ENCODE measurements at regions not wholly inside any gene's neighbourhood (a gene's known extent, or its start where the extent isn't known, plus 50 kb on each side); places are given as distances from the start of the nearest gene placed in this dataset.

- 10% methylated on average over 9 of the region's 9 CpGs for WGBS (ENCODE audit: low lambda C conversion rate)
- Histone ChIP-seq H3K27ac (ENCODE audit: extremely low read length, insufficient read depth, low read length) (no peak overlapping the region), H3K4me3 (replicated peaks in 1 of 3; ENCODE audit: insufficient read depth in 1 of 3, low read depth in 2 of 3, low read length in 3 of 3) (no peak overlapping the region), H3K36me3 (replicated peaks in 1 of 2; ENCODE audit: control insufficient read depth in 1 of 2, insufficient read depth in 2 of 2, low read length in 2 of 2) (no peaks in the 10 kb centered on the region), H3K9me3 (ENCODE audit: low read length) (no peaks in the 10 kb centered on the region), H3K4me1 (ENCODE audit: insufficient read depth, low read length) (no peaks in the 10 kb centered on the region), H3K79me2 (ENCODE audit: insufficient read depth, low read length) (no peaks in the 10 kb centered on the region), H3K9ac (ENCODE audit: insufficient read depth, low read depth, low read length) (no peak overlapping the region), H4K20me1 (ENCODE audit: insufficient read depth, low read length) (no peaks in the 10 kb centered on the region), H3K4me2 (ENCODE audit: low read depth, low read length) (no peak overlapping the region), H3K27me3 (ENCODE audit: control insufficient read depth in 1 of 2, insufficient read depth in 2 of 2, low read length in 2 of 2) (no peaks in the 10 kb centered on the region; a peak in 1 of 5 replicates), H2AFZ (ENCODE audit: low read length) (no peak overlapping the region)
- TF ChIP-seq ZNF792 (CRISPR knock-in tag; IDR thresholded peaks at IDR 0.05): no peak
- TF ChIP-seq JARID2 (CRISPR knock-in tag; IDR thresholded peaks at IDR 0.05; ENCODE audit: insufficient replicate concordance): no peak
- no peak for TF ChIP-seq SALL1 (CRISPR knock-in tag; IDR thresholded peaks at IDR 0.05)
- no peak for TF ChIP-seq ZNF567 (CRISPR knock-in tag; IDR thresholded peaks at IDR 0.05; ENCODE audit: borderline replicate concordance)
- in situ Hi-C loops (cut with HindIII; ENCODE audit: extremely low pct_ligation_motif_present, low pct_unique_long_range_greater_than_20kb) (no loop called here), intact Hi-C loops (cut with micrococcal nuclease; ENCODE audit: unreplicated experiment) (no loop called here)
- POLR2A ChIA-PET: no interaction called here
- no TSS peak for BruUV-seq (replicated peaks)
- FAIRE-seq (no peak), DNase-seq (ENCODE audit: low spot score) (no peak), ATAC-seq (no peak)
- CTCF ChIA-PET (ENCODE audit: low intra/inter-chr PET ratio, low total read pairs): no interaction called here
Observed at GRCh38 chr13:52975161-52975560, 53.5 kb upstream of the OLFM4 start.

DNA sequence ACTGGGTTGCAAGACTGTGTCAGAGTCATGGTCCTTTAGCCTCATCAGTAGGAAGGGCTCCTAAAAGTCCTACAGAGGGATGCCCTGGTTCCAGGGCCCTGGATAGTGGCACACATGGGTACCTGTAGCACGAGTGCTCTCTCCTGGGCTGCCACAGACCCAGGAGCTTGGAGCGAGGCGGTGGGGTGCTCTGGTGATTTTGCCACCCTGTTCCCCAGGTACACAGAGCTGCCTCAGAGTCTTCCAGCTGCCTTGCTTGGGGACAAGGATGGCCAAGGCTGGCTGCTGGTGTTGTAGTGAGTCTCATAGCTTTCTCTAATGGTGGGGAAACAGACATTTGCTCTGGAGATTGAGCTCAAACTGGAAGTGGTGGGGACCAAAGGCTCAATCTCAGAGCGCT, 53.9 kb upstream of the OLFM4 start:
- Histone ChIP-seq H3K9me3 (ENCODE audit: low read length) (no peaks in the 10 kb centered on the region), H3K4me3 (replicated peaks in 1 of 3; ENCODE audit: insufficient read depth in 1 of 3, low read depth in 2 of 3, low read length in 3 of 3) (no peak overlapping the region), H3K9ac (ENCODE audit: insufficient read depth, low read depth, low read length) (no peak overlapping the region), H4K20me1 (ENCODE audit: insufficient read depth, low read length) (no peaks in the 10 kb centered on the region), H3K27me3 (ENCODE audit: control insufficient read depth in 1 of 2, insufficient read depth in 2 of 2, low read length in 2 of 2) (no peaks in the 10 kb centered on the region; a peak in 1 of 5 replicates), H2AFZ (ENCODE audit: low read length) (no peak overlapping the region), H3K4me2 (ENCODE audit: low read depth, low read length) (no peak overlapping the region), H3K79me2 (ENCODE audit: insufficient read depth, low read length) (no peaks in the 10 kb centered on the region), H3K4me1 (ENCODE audit: insufficient read depth, low read length) (no peaks in the 10 kb centered on the region), H3K36me3 (replicated peaks in 1 of 2; ENCODE audit: control insufficient read depth in 1 of 2, insufficient read depth in 2 of 2, low read length in 2 of 2) (no peaks in the 10 kb centered on the region), H3K27ac (ENCODE audit: extremely low read length, insufficient read depth, low read length) (no peak overlapping the region)
- in situ Hi-C loops (cut with HindIII; ENCODE audit: extremely low pct_ligation_motif_present, low pct_unique_long_range_greater_than_20kb): no loop called here
- intact Hi-C loops (cut with micrococcal nuclease; ENCODE audit: unreplicated experiment): no loop called here
- POLR2A ChIA-PET: no interaction called here
- no peak for DNase-seq (ENCODE audit: low spot score)
- no peak for FAIRE-seq
- WGBS (ENCODE audit: low lambda C conversion rate): 0% methylated on average over 1 of the region's 4 CpGs
- TF ChIP-seq NRL (CRISPR knock-in tag; IDR thresholded peaks at IDR 0.05; ENCODE audit: borderline replicate concordance) (no peak), ZBTB33 (CRISPR knock-in tag; IDR thresholded peaks at IDR 0.05) (no peak), HMG20A (CRISPR knock-in tag; IDR thresholded peaks at IDR 0.05; ENCODE audit: borderline replicate concordance) (no peak), ZNF235 (CRISPR knock-in tag; IDR thresholded peaks at IDR 0.05; ENCODE audit: borderline replicate concordance) (no peak)
- CTCF ChIA-PET (ENCODE audit: low intra/inter-chr PET ratio, low total read pairs): no interaction called here
- no TSS peak for BruUV-seq (replicated peaks)
- no peak for ATAC-seq

All from HepG2 (cell line).